Fibroblast of pulmonary artery (primary cell): ENCODE measurements at regions not wholly inside any gene's neighbourhood (a gene's known extent, or its start where the extent isn't known, plus 50 kb on each side); places are given as distances from the start of the nearest gene placed in this dataset.

Experiments used
- DNase-seq: peaks from one replicate; pipeline ENCODE4 v3.0.0-alpha.2; 2010; ENCODE audit warnings: low read depth
- H3K4me3 ChIP-seq: replicated peaks from 2 replicates; pipeline ENCODE4 v1.5.1; 2011; ENCODE audit warnings: low read depth, mild to moderate bottlenecking, control low read depth, low read length, moderate library complexity
- TF ChIP-seq, protein P1 (sequence below): IDR thresholded peaks from 2 replicates; pipeline ENCODE4 v1.5.1; 2011; ENCODE audit warnings: mild to moderate bottlenecking, control low read depth, low read length, inconsistent platforms; ENCODE audit errors: missing control alignments

DNA sequence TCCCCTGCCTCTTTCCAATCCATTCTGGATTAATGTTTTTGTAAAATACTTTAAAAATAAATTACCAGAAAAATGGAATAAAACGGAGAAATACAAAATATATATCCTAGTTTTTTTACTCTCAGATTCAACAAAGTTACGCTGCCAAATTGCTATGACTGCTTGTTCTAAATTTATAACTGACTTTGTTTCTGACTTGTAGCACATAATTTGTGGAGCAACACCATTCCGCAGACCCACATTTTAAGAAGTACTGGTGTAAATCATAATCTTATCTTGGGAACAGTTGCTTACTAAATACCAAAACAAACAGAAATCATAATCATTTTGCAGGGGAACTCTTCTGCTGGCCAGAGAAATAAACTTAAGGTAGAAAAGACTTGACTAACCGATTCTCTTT, 339.4 kb upstream of the CBLB start:
- no peak for DNase-seq
- TF ChIP-seq, protein P1, sequence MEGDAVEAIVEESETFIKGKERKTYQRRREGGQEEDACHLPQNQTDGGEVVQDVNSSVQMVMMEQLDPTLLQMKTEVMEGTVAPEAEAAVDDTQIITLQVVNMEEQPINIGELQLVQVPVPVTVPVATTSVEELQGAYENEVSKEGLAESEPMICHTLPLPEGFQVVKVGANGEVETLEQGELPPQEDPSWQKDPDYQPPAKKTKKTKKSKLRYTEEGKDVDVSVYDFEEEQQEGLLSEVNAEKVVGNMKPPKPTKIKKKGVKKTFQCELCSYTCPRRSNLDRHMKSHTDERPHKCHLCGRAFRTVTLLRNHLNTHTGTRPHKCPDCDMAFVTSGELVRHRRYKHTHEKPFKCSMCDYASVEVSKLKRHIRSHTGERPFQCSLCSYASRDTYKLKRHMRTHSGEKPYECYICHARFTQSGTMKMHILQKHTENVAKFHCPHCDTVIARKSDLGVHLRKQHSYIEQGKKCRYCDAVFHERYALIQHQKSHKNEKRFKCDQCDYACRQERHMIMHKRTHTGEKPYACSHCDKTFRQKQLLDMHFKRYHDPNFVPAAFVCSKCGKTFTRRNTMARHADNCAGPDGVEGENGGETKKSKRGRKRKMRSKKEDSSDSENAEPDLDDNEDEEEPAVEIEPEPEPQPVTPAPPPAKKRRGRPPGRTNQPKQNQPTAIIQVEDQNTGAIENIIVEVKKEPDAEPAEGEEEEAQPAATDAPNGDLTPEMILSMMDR, result no peak
- H3K4me3 ChIP-seq, result no peak overlapping the region

GRCh38 chr3:106208967-106209366, 340.2 kb upstream of the CBLB start:
- TF ChIP-seq, protein P1, result peak; percentile 51
- H3K4me3 ChIP-seq, result no peak overlapping the region
- peak; percentile 77 for DNase-seq

GRCh38 chr3:106209482-106209881, 340.7 kb upstream of the CBLB start:
- TF ChIP-seq, protein P1, result no peak
- H3K4me3 ChIP-seq, result no peak overlapping the region
- no peak for DNase-seq

GRCh38 chr3:106210923-106211322, 342.1 kb upstream of the CBLB start:
- DNase-seq, result no peak
- no peak overlapping the region for H3K4me3 ChIP-seq
- TF ChIP-seq, protein P1, result no peak

- no peak overlapping the region for H3K4me3 ChIP-seq
- no peak for DNase-seq
- TF ChIP-seq, protein P1, result no peak
Observed at GRCh38 chr3:106212665-106213222, 343.9 kb upstream of the CBLB start.

- TF ChIP-seq, protein P1, result no peak
- H3K4me3 ChIP-seq, result no peak overlapping the region
- no peak for DNase-seq
Observed at GRCh38 chr3:106213954-106214353, 345.1 kb upstream of the CBLB start.

DNA sequence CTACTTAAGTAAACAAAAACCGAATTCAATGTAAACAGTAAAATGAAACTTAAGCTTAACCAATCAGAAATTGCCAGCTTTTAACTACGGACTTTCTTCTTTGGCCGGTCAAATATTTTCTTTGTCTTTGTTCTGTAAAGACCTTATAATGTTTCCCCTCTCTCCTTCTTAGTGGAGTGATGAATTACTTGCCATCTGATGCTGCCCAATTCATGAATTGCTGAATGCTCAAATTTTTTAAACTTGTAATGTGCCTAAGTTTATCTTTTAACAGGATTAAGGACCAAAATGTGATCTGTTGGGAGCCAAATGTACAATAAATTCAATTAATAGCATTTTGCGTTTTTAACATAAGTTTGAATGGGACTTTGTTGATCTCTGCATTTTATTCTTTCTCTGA, 345.8 kb upstream of the CBLB start:
- DNase-seq, result no peak
- TF ChIP-seq, protein P1, result no peak
- no peak overlapping the region for H3K4me3 ChIP-seq
